Memory B cell (primary cell): ENCODE measurements at regions not wholly inside any gene's neighbourhood (a gene's known extent, or its start where the extent isn't known, plus 50 kb on each side); places are given as distances from the start of the nearest gene placed in this dataset.
"Not testable (repeated sequence)": the region's sequence is repeated elsewhere in the genome, so short reads cannot be mapped to it uniquely, and the experiment has no call there.

Experiments used
- ATAC-seq: fragments of 150-1000 bp; cut with Tn5 transposase; 2 replicates; pipeline ENCODE4 v1.10.0; 2021; ENCODE audit warnings: low read depth, mild to moderate bottlenecking, moderate library complexity
- DNase-seq, 2 donors: peaks; one replicate each; pipeline ENCODE4 v3.0.0; 2022; ENCODE audit warnings: low spot score in 2 of 2
- H3K27ac Mint-ChIP-seq: one replicate; pipeline ENCODE4 v1.8.0; 2022; ENCODE audit warnings: mild to moderate bottlenecking, moderate library complexity, mixed read lengths
- H3K27me3 Mint-ChIP-seq: one replicate; pipeline ENCODE4 v1.8.0; 2022; ENCODE audit warnings: mixed read lengths
- H3K36me3 Mint-ChIP-seq: one replicate; pipeline ENCODE4 v1.8.0; 2022; ENCODE audit warnings: mild to moderate bottlenecking, mixed read lengths
- H3K4me1 Mint-ChIP-seq: one replicate; pipeline ENCODE4 v1.8.0; 2022; ENCODE audit warnings: mixed read lengths
- H3K4me3 Mint-ChIP-seq: one replicate; pipeline ENCODE4 v1.8.0; 2022; ENCODE audit warnings: mild to moderate bottlenecking, moderate library complexity, mixed read lengths
- H3K9me3 Mint-ChIP-seq: one replicate; pipeline ENCODE4 v1.8.0; 2022; ENCODE audit warnings: mixed read lengths

GRCh38 chr7:113285411-113285810, 167.1 kb upstream of the SMIM30 start:
- H3K27ac Mint-ChIP-seq = no peak overlapping the region
- no peaks in the 10 kb centered on the region for H3K4me1 Mint-ChIP-seq
- ATAC-seq = no peak
- DNase-seq = no peak
- no peaks in the 10 kb centered on the region for H3K9me3 Mint-ChIP-seq
- H3K36me3 Mint-ChIP-seq = no peaks in the 10 kb centered on the region
- H3K27me3 Mint-ChIP-seq = peaks cover 4% of the 10 kb centered on the region
- no peak overlapping the region for H3K4me3 Mint-ChIP-seq

- Mint-ChIP-seq H3K4me1 (no peaks in the 10 kb centered on the region), H3K4me3 (no peak overlapping the region)
These were observed 165.5 kb upstream of the SMIM30 start for GRCh38 chr7:113283861-113284260.

GRCh38 chr7:113282875-113283274, 164.5 kb upstream of the SMIM30 start:
- no peak overlapping the region for H3K27ac Mint-ChIP-seq
- DNase-seq (no peak), ATAC-seq (no peak)
- H3K9me3 Mint-ChIP-seq = no peaks in the 10 kb centered on the region
- no peaks in the 10 kb centered on the region for H3K36me3 Mint-ChIP-seq
- H3K27me3 Mint-ChIP-seq = peaks cover 3% of the 10 kb centered on the region
- no peak overlapping the region for H3K4me3 Mint-ChIP-seq
- H3K4me1 Mint-ChIP-seq = no peaks in the 10 kb centered on the region

More at GRCh38 chr7:113283861-113284260, 165.5 kb upstream of the SMIM30 start:
- ATAC-seq (no peak), DNase-seq (no peak)
- Mint-ChIP-seq H3K27ac (no peak overlapping the region), H3K27me3 (peaks cover 3% of the 10 kb centered on the region), H3K36me3 (no peaks in the 10 kb centered on the region), H3K9me3 (no peaks in the 10 kb centered on the region)

- H3K4me1 Mint-ChIP-seq = no peaks in the 10 kb centered on the region
- H3K27me3 Mint-ChIP-seq = peaks cover 3% of the 10 kb centered on the region
- ATAC-seq = no peak
- H3K27ac Mint-ChIP-seq = no peak overlapping the region
- no peaks in the 10 kb centered on the region for H3K36me3 Mint-ChIP-seq
- no peaks in the 10 kb centered on the region for H3K9me3 Mint-ChIP-seq
- DNase-seq = no peak
- no peak overlapping the region for H3K4me3 Mint-ChIP-seq
These were observed 162.9 kb upstream of the SMIM30 start for GRCh38 chr7:113281223-113281622.

GRCh38 chr7:113279256-113279655, 160.9 kb upstream of the SMIM30 start:
- no peak for ATAC-seq
- no peaks in the 10 kb centered on the region for H3K4me1 Mint-ChIP-seq
- H3K27me3 Mint-ChIP-seq = peaks cover 3% of the 10 kb centered on the region

GRCh38 chr7:113270790-113271189, 152.4 kb upstream of the SMIM30 start:
- ATAC-seq (no peak), DNase-seq (no peak)
- no peaks in the 10 kb centered on the region for H3K4me1 Mint-ChIP-seq
- no peaks in the 10 kb centered on the region for H3K27me3 Mint-ChIP-seq
- peaks cover 11% of the 10 kb centered on the region for H3K9me3 Mint-ChIP-seq
- H3K27ac Mint-ChIP-seq = no peak overlapping the region
- H3K4me3 Mint-ChIP-seq = no peak overlapping the region
- H3K36me3 Mint-ChIP-seq = no peaks in the 10 kb centered on the region

More at GRCh38 chr7:113279256-113279655, 160.9 kb upstream of the SMIM30 start:
- no peaks in the 10 kb centered on the region for H3K9me3 Mint-ChIP-seq
- no peaks in the 10 kb centered on the region for H3K36me3 Mint-ChIP-seq
- no peak overlapping the region for H3K4me3 Mint-ChIP-seq
- no peak overlapping the region for H3K27ac Mint-ChIP-seq
- no peak for DNase-seq

GRCh38 chr7:113269592-113269991, 151.2 kb upstream of the SMIM30 start:
- ATAC-seq, H3K4me3 Mint-ChIP-seq, H3K36me3 Mint-ChIP-seq, H3K4me1 Mint-ChIP-seq, H3K27ac Mint-ChIP-seq, H3K27me3 Mint-ChIP-seq, DNase-seq: not testable (repeated sequence)
- H3K9me3 Mint-ChIP-seq = peaks cover 11% of the 10 kb centered on the region

- no peak for DNase-seq
- Mint-ChIP-seq H3K27ac (no peak overlapping the region), H3K4me1 (no peaks in the 10 kb centered on the region), H3K27me3 (peaks cover 3% of the 10 kb centered on the region), H3K4me3 (no peak overlapping the region), H3K36me3 (no peaks in the 10 kb centered on the region), H3K9me3 (peaks cover 9% of the 10 kb centered on the region)
- ATAC-seq = no peak
These were observed 150.4 kb upstream of the SMIM30 start for GRCh38 chr7:113268757-113269156.

- H3K4me3 Mint-ChIP-seq = no peak overlapping the region
- peaks cover 7% of the 10 kb centered on the region for H3K9me3 Mint-ChIP-seq
- no peak for ATAC-seq
- no peaks in the 10 kb centered on the region for H3K4me1 Mint-ChIP-seq
- DNase-seq = no peak
- H3K27me3 Mint-ChIP-seq = peaks cover 4% of the 10 kb centered on the region
- no peak overlapping the region for H3K27ac Mint-ChIP-seq
- H3K36me3 Mint-ChIP-seq = no peaks in the 10 kb centered on the region
These were observed 149.5 kb upstream of the SMIM30 start for GRCh38 chr7:113267885-113268284.

GRCh38 chr7:113267271-113267670, 148.9 kb upstream of the SMIM30 start:
- peaks cover 4% of the 10 kb centered on the region for H3K27me3 Mint-ChIP-seq
- H3K4me1 Mint-ChIP-seq = no peaks in the 10 kb centered on the region
- no peak overlapping the region for H3K4me3 Mint-ChIP-seq
- peaks cover 7% of the 10 kb centered on the region for H3K9me3 Mint-ChIP-seq
- ATAC-seq (no peak), DNase-seq (no peak)
- H3K27ac Mint-ChIP-seq = no peak overlapping the region
- no peaks in the 10 kb centered on the region for H3K36me3 Mint-ChIP-seq

- Mint-ChIP-seq H3K36me3 (no peaks in the 10 kb centered on the region), H3K27ac (no peak overlapping the region), H3K27me3 (peaks cover 4% of the 10 kb centered on the region), H3K9me3 (peaks cover 1% of the 10 kb centered on the region), H3K4me1 (no peaks in the 10 kb centered on the region), H3K4me3 (no peak overlapping the region)
- DNase-seq = no peak
- ATAC-seq = no peak
These were observed 145.4 kb upstream of the SMIM30 start for GRCh38 chr7:113263749-113264148.

- not testable (repeated sequence) for H3K9me3 Mint-ChIP-seq, H3K27ac Mint-ChIP-seq, H3K27me3 Mint-ChIP-seq, H3K4me1 Mint-ChIP-seq, H3K4me3 Mint-ChIP-seq, DNase-seq, H3K36me3 Mint-ChIP-seq, ATAC-seq
These were observed 144.9 kb upstream of the SMIM30 start for GRCh38 chr7:113263215-113263742.

- no peak for ATAC-seq
- Mint-ChIP-seq H3K36me3 (no peaks in the 10 kb centered on the region), H3K27me3 (no peaks in the 10 kb centered on the region), H3K4me3 (no peak overlapping the region), H3K27ac (no peak overlapping the region), H3K9me3 (peaks cover 2% of the 10 kb centered on the region), H3K4me1 (no peaks in the 10 kb centered on the region)
- DNase-seq = no peak
These were observed 138.7 kb upstream of the SMIM30 start for GRCh38 chr7:113256883-113257531.

- Mint-ChIP-seq H3K9me3 (peaks cover 4% of the 10 kb centered on the region), H3K4me1 (no peaks in the 10 kb centered on the region), H3K27ac (no peak overlapping the region), H3K36me3 (no peaks in the 10 kb centered on the region), H3K27me3 (peaks cover 7% of the 10 kb centered on the region), H3K4me3 (no peak overlapping the region)
- ATAC-seq = no peak
- DNase-seq = no peak
These were observed 128.8 kb upstream of the SMIM30 start for GRCh38 chr7:113247198-113247597.

- Mint-ChIP-seq H3K9me3 (peaks cover 4% of the 10 kb centered on the region), H3K4me1 (no peaks in the 10 kb centered on the region), H3K27me3 (peaks cover 7% of the 10 kb centered on the region), H3K4me3 (no peak overlapping the region), H3K27ac (no peak overlapping the region), H3K36me3 (no peaks in the 10 kb centered on the region)
- DNase-seq (no peak), ATAC-seq (no peak)
These were observed 128.4 kb upstream of the SMIM30 start for GRCh38 chr7:113246738-113247137.
